Thoracic aorta (tissue), 2 donors: ENCODE measurements at regions not wholly inside any gene's neighbourhood (a gene's known extent, or its start where the extent isn't known, plus 50 kb on each side); places are given as distances from the start of the nearest gene placed in this dataset.

Experiments used
- ATAC-seq: fragments of 150-250 bp; one replicate; pipeline ENCODE4 v1.8.0; 2017; ENCODE audit warnings: low read depth; ENCODE audit not compliant: insufficient number of reproducible peaks, low FRiP score
- DNase-seq: peaks from one replicate; pipeline ENCODE4 v3.0.0-alpha.2; 2020; ENCODE audit warnings: low spot score
- H3K27ac ChIP-seq, 2 donors: fragments of 200-600 bp; sonication (generic); 1 replicate in 1 of 2; 2 replicates in 1 of 2; pipeline ENCODE4 v1.5.1; 2016; ENCODE audit warnings: mild to moderate bottlenecking in 2 of 2, moderate library complexity in 2 of 2
- H3K27me3 ChIP-seq: fragments of 200-600 bp; sonication (generic); replicated peaks from 2 replicates; pipeline ENCODE4 v1.6.0; 2016; ENCODE audit warnings: mild to moderate bottlenecking; ENCODE audit not compliant: insufficient read depth
- H3K36me3 ChIP-seq: fragments of 200-600 bp; sonication (generic); one replicate; pipeline ENCODE4 v1.5.1; 2016
- H3K4me1 ChIP-seq, 2 donors: fragments of 200-600 bp; sonication (generic); 1 replicate in 1 of 2; 2 replicates in 1 of 2; pipeline versions ENCODE4 v1.5.1 to v1.6.0; 2016; ENCODE audit warnings: low read depth in 2 of 2, mild to moderate bottlenecking in 1 of 2; ENCODE audit not compliant: control insufficient read depth in 1 of 2
- H3K4me3 ChIP-seq: fragments of 200-600 bp; sonication (generic); 2 replicates; pipeline ENCODE4 v1.5.1; 2016; ENCODE audit warnings: mild to moderate bottlenecking
- H3K9me3 ChIP-seq: fragments of 200-600 bp; sonication (generic); 2 replicates; pipeline ENCODE4 v1.5.1; 2016
- CTCF ChIP-seq: fragments of 200-600 bp; sonication (generic); IDR thresholded peaks from one replicate; pipeline ENCODE4 v1.5.1; 2019; ENCODE audit warnings: antibody characterized with exemption

- Histone ChIP-seq H3K36me3 (no peaks in the 10 kb centered on the region), H3K27me3 (no peaks in the 10 kb centered on the region), H3K27ac (no peak overlapping the region), H3K4me1 (no peaks in the 10 kb centered on the region), H3K9me3 (no peaks in the 10 kb centered on the region), H3K4me3 (no peak overlapping the region)
- DNase-seq (no peak), ATAC-seq (no peak)
- no peak for TF ChIP-seq CTCF
These were observed 660.5 kb downstream of the KCNJ2 start for GRCh38 chr17:70829876-70830275.

GRCh38 chr17:70834039-70834438 lies 664.7 kb downstream of the KCNJ2 start:
- Histone ChIP-seq H3K9me3 (no peaks in the 10 kb centered on the region), H3K27me3 (no peaks in the 10 kb centered on the region), H3K4me3 (no peak overlapping the region), H3K4me1 (no peaks in the 10 kb centered on the region), H3K36me3 (no peaks in the 10 kb centered on the region), H3K27ac (no peak overlapping the region)
- no peak for ATAC-seq
- DNase-seq, result no peak
- no peak for TF ChIP-seq CTCF

GRCh38 chr17:70848785-70849184 lies 679.5 kb downstream of the KCNJ2 start:
- Histone ChIP-seq H3K4me1 (no peaks in the 10 kb centered on the region), H3K9me3 (no peaks in the 10 kb centered on the region), H3K27ac (no peak overlapping the region), H3K27me3 (no peaks in the 10 kb centered on the region), H3K36me3 (no peaks in the 10 kb centered on the region), H3K4me3 (no peak overlapping the region)
- no peak for TF ChIP-seq CTCF
- DNase-seq, result no peak
- no peak for ATAC-seq

GRCh38 chr17:70855401-70856054 lies 686.2 kb downstream of the KCNJ2 start:
- ATAC-seq, result no peak
- Histone ChIP-seq H3K36me3 (no peaks in the 10 kb centered on the region), H3K4me3 (no peak overlapping the region), H3K27me3 (no peaks in the 10 kb centered on the region), H3K9me3 (no peaks in the 10 kb centered on the region), H3K27ac (no peak overlapping the region), H3K4me1 (no peaks in the 10 kb centered on the region)
- TF ChIP-seq CTCF, result no peak
- no peak for DNase-seq

GRCh38 chr17:70857351-70857750 lies 688.0 kb downstream of the KCNJ2 start:
- no peak for DNase-seq
- H3K9me3 ChIP-seq, result no peaks in the 10 kb centered on the region
- H3K4me1 ChIP-seq, result no peaks in the 10 kb centered on the region
- no peak for TF ChIP-seq CTCF
- no peak overlapping the region for H3K27ac ChIP-seq
- H3K4me3 ChIP-seq, result no peak overlapping the region
- no peak for ATAC-seq
- H3K36me3 ChIP-seq, result no peaks in the 10 kb centered on the region
- no peaks in the 10 kb centered on the region for H3K27me3 ChIP-seq
